Liver (tissue), 3 donors: ENCODE measurements at regions not wholly inside any gene's neighbourhood (a gene's known extent, or its start where the extent isn't known, plus 50 kb on each side); places are given as distances from the start of the nearest gene placed in this dataset.

Experiments
- GABPA ChIP-seq, 2 donors: IDR thresholded peaks in 1 of 2; conservative IDR thresholded peaks in 1 of 2; 2 replicates each; pipeline ENCODE4 v1.6.1; 2016; ENCODE audit warnings: antibody characterized with exemption in 2 of 2, mild to moderate bottlenecking in 1 of 2, moderate library complexity in 1 of 2
- HNF4A ChIP-seq, 2 donors: conservative IDR thresholded peaks; 2 replicates each; pipeline ENCODE4 v1.6.1; 2016; ENCODE audit warnings: antibody characterized with exemption in 2 of 2, mild to moderate bottlenecking in 2 of 2
- HNF4G ChIP-seq: IDR thresholded peaks from 2 replicates; pipeline ENCODE4 v1.6.1; 2016; ENCODE audit warnings: antibody characterized with exemption
- RAD21 ChIP-seq, 2 donors: IDR thresholded peaks; 2 replicates each; pipeline ENCODE4 v1.6.1; 2016; ENCODE audit warnings: antibody characterized with exemption in 2 of 2, mild to moderate bottlenecking in 2 of 2
- SP1 ChIP-seq: IDR thresholded peaks from 2 replicates; pipeline ENCODE4 v1.6.1; 2018; ENCODE audit warnings: antibody characterized with exemption, mild to moderate bottlenecking
- TAF1 ChIP-seq: conservative IDR thresholded peaks from 2 replicates; pipeline ENCODE4 v1.6.1; 2016; ENCODE audit warnings: antibody characterized with exemption, mild to moderate bottlenecking
- YY1 ChIP-seq: IDR thresholded peaks from 2 replicates; pipeline ENCODE4 v1.6.1; 2016; ENCODE audit warnings: antibody characterized with exemption, mild to moderate bottlenecking
- TF ChIP-seq, protein P1 (sequence below): fragments of 150-350 bp; IDR thresholded peaks from 2 replicates; pipeline ENCODE4 v1.5.1; 2017; ENCODE audit warnings: improper control_type of control experiment, low read depth, low read length; ENCODE audit not compliant: missing input control
- TF ChIP-seq, protein P2 (sequence below): IDR thresholded peaks from 2 replicates; pipeline ENCODE4 v1.6.1; 2016; ENCODE audit warnings: antibody characterized with exemption, mild to moderate bottlenecking
- donor health status: healthy.
- donor health status: healthy.

GRCh38 chr17:34464812-34465211 is 101.8 kb upstream of the CCL1 start:
- TF ChIP-seq, protein P1, sequence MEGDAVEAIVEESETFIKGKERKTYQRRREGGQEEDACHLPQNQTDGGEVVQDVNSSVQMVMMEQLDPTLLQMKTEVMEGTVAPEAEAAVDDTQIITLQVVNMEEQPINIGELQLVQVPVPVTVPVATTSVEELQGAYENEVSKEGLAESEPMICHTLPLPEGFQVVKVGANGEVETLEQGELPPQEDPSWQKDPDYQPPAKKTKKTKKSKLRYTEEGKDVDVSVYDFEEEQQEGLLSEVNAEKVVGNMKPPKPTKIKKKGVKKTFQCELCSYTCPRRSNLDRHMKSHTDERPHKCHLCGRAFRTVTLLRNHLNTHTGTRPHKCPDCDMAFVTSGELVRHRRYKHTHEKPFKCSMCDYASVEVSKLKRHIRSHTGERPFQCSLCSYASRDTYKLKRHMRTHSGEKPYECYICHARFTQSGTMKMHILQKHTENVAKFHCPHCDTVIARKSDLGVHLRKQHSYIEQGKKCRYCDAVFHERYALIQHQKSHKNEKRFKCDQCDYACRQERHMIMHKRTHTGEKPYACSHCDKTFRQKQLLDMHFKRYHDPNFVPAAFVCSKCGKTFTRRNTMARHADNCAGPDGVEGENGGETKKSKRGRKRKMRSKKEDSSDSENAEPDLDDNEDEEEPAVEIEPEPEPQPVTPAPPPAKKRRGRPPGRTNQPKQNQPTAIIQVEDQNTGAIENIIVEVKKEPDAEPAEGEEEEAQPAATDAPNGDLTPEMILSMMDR = no peak
- TF ChIP-seq, protein P2, sequence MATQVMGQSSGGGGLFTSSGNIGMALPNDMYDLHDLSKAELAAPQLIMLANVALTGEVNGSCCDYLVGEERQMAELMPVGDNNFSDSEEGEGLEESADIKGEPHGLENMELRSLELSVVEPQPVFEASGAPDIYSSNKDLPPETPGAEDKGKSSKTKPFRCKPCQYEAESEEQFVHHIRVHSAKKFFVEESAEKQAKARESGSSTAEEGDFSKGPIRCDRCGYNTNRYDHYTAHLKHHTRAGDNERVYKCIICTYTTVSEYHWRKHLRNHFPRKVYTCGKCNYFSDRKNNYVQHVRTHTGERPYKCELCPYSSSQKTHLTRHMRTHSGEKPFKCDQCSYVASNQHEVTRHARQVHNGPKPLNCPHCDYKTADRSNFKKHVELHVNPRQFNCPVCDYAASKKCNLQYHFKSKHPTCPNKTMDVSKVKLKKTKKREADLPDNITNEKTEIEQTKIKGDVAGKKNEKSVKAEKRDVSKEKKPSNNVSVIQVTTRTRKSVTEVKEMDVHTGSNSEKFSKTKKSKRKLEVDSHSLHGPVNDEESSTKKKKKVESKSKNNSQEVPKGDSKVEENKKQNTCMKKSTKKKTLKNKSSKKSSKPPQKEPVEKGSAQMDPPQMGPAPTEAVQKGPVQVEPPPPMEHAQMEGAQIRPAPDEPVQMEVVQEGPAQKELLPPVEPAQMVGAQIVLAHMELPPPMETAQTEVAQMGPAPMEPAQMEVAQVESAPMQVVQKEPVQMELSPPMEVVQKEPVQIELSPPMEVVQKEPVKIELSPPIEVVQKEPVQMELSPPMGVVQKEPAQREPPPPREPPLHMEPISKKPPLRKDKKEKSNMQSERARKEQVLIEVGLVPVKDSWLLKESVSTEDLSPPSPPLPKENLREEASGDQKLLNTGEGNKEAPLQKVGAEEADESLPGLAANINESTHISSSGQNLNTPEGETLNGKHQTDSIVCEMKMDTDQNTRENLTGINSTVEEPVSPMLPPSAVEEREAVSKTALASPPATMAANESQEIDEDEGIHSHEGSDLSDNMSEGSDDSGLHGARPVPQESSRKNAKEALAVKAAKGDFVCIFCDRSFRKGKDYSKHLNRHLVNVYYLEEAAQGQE = no peak
- TF ChIP-seq HNF4G = no peak
- TF ChIP-seq TAF1 = no peak
- TF ChIP-seq YY1 = no peak
- no peak for TF ChIP-seq SP1
- no peak for TF ChIP-seq RAD21 (IDR thresholded peaks at IDR 0.05)
- TF ChIP-seq GABPA (IDR thresholded peaks at IDR 0.05 in 1 of 2, conservative IDR thresholded peaks at IDR 0.05 in 1 of 2) = no peak
- TF ChIP-seq HNF4A (conservative IDR thresholded peaks at IDR 0.05) = no peak
